Fibroblast of lung (primary cell): ENCODE measurements at regions not wholly inside any gene's neighbourhood (a gene's known extent, or its start where the extent isn't known, plus 50 kb on each side); places are given as distances from the start of the nearest gene placed in this dataset.

Experiments used
- DNase-seq, 2 donors: peaks; one replicate each; pipeline versions ENCODE4 v3.0.0 to v3.0.0-alpha.2; 2010; ENCODE audit warnings: low read depth in 2 of 2
- H2AFZ ChIP-seq: 2 replicates; pipeline ENCODE4 v1.5.1; 2012; ENCODE audit warnings: low read length, control low read depth, inconsistent platforms
- H3K27ac ChIP-seq: 2 replicates; pipeline ENCODE4 v1.5.1; 2011; ENCODE audit warnings: low read length, control low read depth; ENCODE audit not compliant: insufficient read depth
- H3K27me3 ChIP-seq: 2 replicates; pipeline ENCODE4 v1.5.1; 2011; ENCODE audit warnings: mild to moderate bottlenecking, low read length; ENCODE audit not compliant: control insufficient read depth, insufficient read depth
- H3K36me3 ChIP-seq: 2 replicates; pipeline ENCODE4 v1.5.1; 2011; ENCODE audit warnings: low read length; ENCODE audit not compliant: control insufficient read depth, insufficient read depth
- H3K4me1 ChIP-seq: 2 replicates; pipeline ENCODE4 v1.5.1; 2011; ENCODE audit warnings: low read length; ENCODE audit not compliant: control insufficient read depth, insufficient read depth; ENCODE audit errors: extremely low read depth
- H3K4me2 ChIP-seq: 2 replicates; pipeline ENCODE4 v1.5.1; 2011; ENCODE audit warnings: low read length, control low read depth; ENCODE audit not compliant: insufficient read depth; ENCODE audit errors: extremely low read depth
- H3K4me3 ChIP-seq, 4 experiments: fragments of 200-600 bp in 1 of 4; sonication (generic) in 1 of 4; replicated peaks in 1 of 4; 2 replicates each; pipeline ENCODE4 v1.5.1; 2011 to 2016; ENCODE audit warnings: low read length in 4 of 4, low read depth in 3 of 4, mild to moderate bottlenecking in 3 of 4, control low read depth in 2 of 4, inconsistent platforms in 1 of 4, mixed read lengths in 1 of 4; ENCODE audit not compliant: insufficient read depth in 1 of 4; ENCODE audit errors: control extremely low read depth in 1 of 4
- H3K79me2 ChIP-seq: 2 replicates; pipeline ENCODE4 v1.5.1; 2012; ENCODE audit warnings: mild to moderate bottlenecking, low read length, inconsistent platforms; ENCODE audit not compliant: control insufficient read depth, insufficient read depth
- H3K9ac ChIP-seq: 2 replicates; pipeline ENCODE4 v1.5.1; 2011; ENCODE audit warnings: mild to moderate bottlenecking, low read length, control low read depth; ENCODE audit not compliant: insufficient read depth
- H3K9me3 ChIP-seq: 2 replicates; pipeline ENCODE4 v1.5.1; 2012; ENCODE audit warnings: low read depth, low read length; ENCODE audit not compliant: control insufficient read depth, insufficient read depth
- H4K20me1 ChIP-seq: 2 replicates; pipeline ENCODE4 v1.5.1; 2011; ENCODE audit warnings: low read length; ENCODE audit not compliant: control insufficient read depth, insufficient read depth; ENCODE audit errors: extremely low read depth
- CTCF ChIP-seq, 2 donors: IDR thresholded peaks in 1 of 2; conservative IDR thresholded peaks in 1 of 2; 1 replicate in 1 of 2; 2 replicates in 1 of 2; pipeline ENCODE4 v1.5.1; 2011 to 2012; ENCODE audit warnings: low read length in 2 of 2, control low read depth in 1 of 2, inconsistent platforms in 1 of 2, low read depth in 1 of 2, mild to moderate bottlenecking in 1 of 2
- EZH2 ChIP-seq: IDR thresholded peaks from 2 replicates; pipeline ENCODE4 v1.5.1; 2012; ENCODE audit warnings: low read length, control low read depth, mild to moderate bottlenecking; ENCODE audit errors: missing control alignments

DNA sequence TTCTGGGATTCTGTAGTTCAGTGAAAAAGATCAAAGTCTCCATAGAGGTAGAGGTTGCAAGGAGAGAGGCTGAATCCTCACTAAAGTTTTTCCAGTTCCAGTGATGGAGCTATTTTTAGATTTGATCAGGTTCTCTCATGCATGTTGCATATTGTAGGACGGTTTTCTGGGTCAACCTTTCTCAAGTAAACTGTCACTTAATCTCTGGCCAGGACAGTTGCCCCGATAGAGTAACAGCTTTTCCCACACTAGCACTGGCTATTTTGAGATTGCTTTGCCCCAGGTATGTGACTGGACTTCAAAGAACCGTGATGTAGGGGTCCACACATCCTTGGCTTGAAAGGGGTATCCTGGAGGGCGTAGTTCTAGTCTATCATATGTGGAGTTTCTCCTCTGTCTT is 67.4 kb upstream of the EPCAM start:
- Histone ChIP-seq H3K9ac (no peak overlapping the region), H3K9me3 (no peaks in the 10 kb centered on the region), H3K79me2 (no peaks in the 10 kb centered on the region), H3K36me3 (no peaks in the 10 kb centered on the region), H4K20me1 (no peaks in the 10 kb centered on the region), H3K4me2 (no peak overlapping the region), H2AFZ (no peak overlapping the region), H3K27me3 (no peaks in the 10 kb centered on the region), H3K4me3 (no peak overlapping the region), H3K4me1 (no peaks in the 10 kb centered on the region), H3K27ac (no peak overlapping the region)
- TF ChIP-seq CTCF (conservative IDR thresholded peaks at IDR 0.05 in 1 of 2, IDR thresholded peaks at IDR 0.05 in 1 of 2; ENCODE audit: low read depth in 1 of 2, low read length in 2 of 2) (no peak), EZH2 (no peak)
- DNase-seq, result no peak

DNA sequence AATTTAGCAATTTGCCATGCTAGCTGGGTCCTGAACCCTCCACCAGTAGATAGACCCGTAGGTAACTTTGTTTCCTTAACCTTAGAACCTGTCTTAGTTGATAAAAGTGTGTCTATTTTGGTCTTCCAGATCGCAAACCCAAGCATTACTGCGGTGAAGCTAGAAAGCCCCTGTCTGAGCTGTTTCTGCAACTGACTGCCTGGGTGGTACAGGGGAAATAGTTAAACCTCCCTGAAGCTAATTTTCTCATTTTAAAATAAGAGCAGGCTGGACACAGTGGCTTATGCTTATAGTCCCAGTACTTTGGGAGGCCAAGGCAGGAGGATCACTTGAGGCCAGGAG is 67.9 kb upstream of the EPCAM start:
- Histone ChIP-seq H3K4me1 (no peaks in the 10 kb centered on the region), H3K9ac (no peak overlapping the region), H3K27me3 (no peaks in the 10 kb centered on the region), H3K36me3 (no peaks in the 10 kb centered on the region), H3K27ac (no peak overlapping the region), H3K9me3 (no peaks in the 10 kb centered on the region), H3K4me2 (no peak overlapping the region), H3K79me2 (no peaks in the 10 kb centered on the region), H3K4me3 (no peak overlapping the region), H4K20me1 (no peaks in the 10 kb centered on the region), H2AFZ (no peak overlapping the region)
- no peak for DNase-seq
- TF ChIP-seq CTCF (conservative IDR thresholded peaks at IDR 0.05 in 1 of 2, IDR thresholded peaks at IDR 0.05 in 1 of 2; ENCODE audit: low read depth in 1 of 2, low read length in 2 of 2) (no peak), EZH2 (no peak)

DNA sequence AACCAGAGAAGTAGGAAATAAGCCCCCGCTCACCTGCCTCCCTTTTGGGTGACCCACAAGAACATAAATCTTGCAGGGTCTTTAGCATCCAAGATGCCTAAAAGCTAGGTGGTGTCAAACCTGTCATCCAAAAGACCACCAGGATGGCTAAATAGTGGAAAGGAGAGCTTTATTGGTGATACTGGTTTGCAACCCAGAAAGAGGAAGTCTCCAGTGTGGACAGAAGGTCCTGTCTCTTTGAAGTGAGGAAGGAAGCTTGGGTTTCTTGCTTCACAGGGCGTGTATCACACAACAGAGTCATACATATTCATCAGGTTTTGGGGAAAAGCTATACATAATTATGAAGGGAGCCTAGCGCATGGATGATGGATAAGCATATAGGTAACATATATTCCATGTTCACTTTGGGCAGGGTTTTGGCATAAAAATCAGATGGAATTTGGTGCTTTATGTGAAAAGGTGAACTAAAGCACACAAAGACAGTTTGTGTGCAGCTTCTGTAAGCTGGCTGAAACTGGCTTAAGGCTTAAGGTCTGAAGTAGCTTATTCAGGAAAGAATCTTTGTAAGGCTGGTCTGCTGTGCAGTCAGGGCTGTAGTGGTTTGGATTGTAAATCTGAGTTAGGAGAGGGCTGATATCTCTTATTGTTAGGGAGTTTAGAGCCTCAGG is 68.4 kb upstream of the EPCAM start:
- Histone ChIP-seq H3K79me2 (no peaks in the 10 kb centered on the region), H3K4me2 (no peak overlapping the region), H4K20me1 (no peaks in the 10 kb centered on the region), H3K4me1 (no peaks in the 10 kb centered on the region), H3K9ac (no peak overlapping the region), H3K36me3 (no peaks in the 10 kb centered on the region), H3K27ac (no peak overlapping the region), H3K27me3 (no peaks in the 10 kb centered on the region), H3K9me3 (no peaks in the 10 kb centered on the region), H2AFZ (no peak overlapping the region), H3K4me3 (no peak overlapping the region)
- no peak for DNase-seq
- TF ChIP-seq EZH2, result no peak
- no peak for TF ChIP-seq CTCF (conservative IDR thresholded peaks at IDR 0.05 in 1 of 2, IDR thresholded peaks at IDR 0.05 in 1 of 2; ENCODE audit: low read depth in 1 of 2, low read length in 2 of 2)
